Astrocyte of the hippocampus (primary cell): ENCODE measurements at regions not wholly inside any gene's neighbourhood (a gene's known extent, or its start where the extent isn't known, plus 50 kb on each side); places are given as distances from the start of the nearest gene placed in this dataset.
A peak's percentile ranks its signal among the peaks of the same experiment; 100 is the strongest.
"Not testable (repeated sequence)": the region's sequence is repeated elsewhere in the genome, so short reads cannot be mapped to it uniquely, and the experiment has no call there.

Experiments
- DNase-seq: peaks from one replicate; pipeline ENCODE4 v3.0.0; 2011; ENCODE audit warnings: low read depth, low spot score

DNA sequence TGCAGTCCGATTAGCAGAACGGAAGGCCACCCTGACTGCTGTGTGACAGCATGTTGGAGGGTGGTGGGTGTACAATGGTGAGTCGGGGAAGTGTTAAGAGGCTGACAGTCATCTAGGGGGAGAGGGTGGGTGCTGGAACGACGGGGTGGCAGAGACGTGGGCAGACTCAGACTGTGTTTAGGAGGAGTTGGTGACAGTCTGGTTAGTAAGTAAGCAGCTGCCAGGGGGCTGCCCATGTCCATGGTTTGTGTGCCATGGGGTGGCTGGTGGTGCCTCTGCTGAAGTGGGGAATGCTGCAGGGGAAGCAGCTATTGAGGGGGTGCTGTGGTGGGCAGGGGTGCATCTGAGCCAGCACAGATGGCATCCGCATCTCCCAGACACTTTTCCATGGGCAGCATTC, 51.3 kb upstream of the BOD1 start:
- no peak for DNase-seq

- no peak for DNase-seq
Measured at GRCh38 chr5:173668245-173668800, 51.9 kb upstream of the BOD1 start.

- no peak for DNase-seq
Measured at GRCh38 chr5:173668910-173669309, 52.5 kb upstream of the BOD1 start.

- no peak for DNase-seq
Measured at GRCh38 chr5:173669483-173669882, 53.0 kb upstream of the BOD1 start.

- peak; percentile 40 for DNase-seq
Measured at GRCh38 chr5:173670130-173670651, 53.7 kb upstream of the BOD1 start.

DNA sequence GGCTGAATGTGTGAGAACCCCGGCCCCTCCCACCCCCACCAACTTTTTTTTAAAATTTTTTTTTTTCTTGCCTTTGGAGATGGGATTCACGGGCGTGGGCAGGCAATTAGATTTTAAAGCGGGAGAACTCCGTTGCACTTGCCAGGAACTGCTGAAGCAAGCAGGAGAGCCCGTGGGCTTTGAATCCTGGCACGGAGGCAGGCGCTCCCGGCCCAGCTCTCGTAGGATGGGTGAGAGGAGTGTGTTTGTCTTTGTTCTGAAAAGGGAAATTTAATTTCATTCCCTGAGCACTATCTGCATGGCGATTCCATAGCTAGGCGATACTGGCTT, 54.3 kb upstream of the BOD1 start:
- no peak for DNase-seq

GRCh38 chr5:173671121-173671949, 54.9 kb upstream of the BOD1 start:
- peak; percentile 66 for DNase-seq

DNA sequence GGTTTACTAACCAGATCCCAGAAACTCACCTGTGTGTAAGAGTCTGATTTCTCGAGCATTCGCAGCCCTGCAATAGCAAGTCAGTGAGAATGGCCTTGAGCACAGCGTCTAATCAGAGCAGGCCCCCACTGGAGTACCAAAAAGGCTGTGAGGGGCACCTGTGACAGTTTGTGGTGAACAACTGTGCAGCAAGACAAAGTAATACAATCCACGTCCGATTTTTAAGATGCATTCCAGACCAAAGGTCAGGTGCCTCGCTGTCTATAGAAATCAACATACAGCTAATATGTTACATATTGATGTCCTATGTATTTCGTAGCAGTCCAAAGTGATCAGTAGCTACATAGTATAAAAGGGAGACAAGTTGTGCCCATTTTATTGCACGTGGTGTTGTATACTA, 55.7 kb upstream of the BOD1 start:
- no peak for DNase-seq

GRCh38 chr5:173672891-173673290, 56.4 kb upstream of the BOD1 start:
- no peak for DNase-seq

DNA sequence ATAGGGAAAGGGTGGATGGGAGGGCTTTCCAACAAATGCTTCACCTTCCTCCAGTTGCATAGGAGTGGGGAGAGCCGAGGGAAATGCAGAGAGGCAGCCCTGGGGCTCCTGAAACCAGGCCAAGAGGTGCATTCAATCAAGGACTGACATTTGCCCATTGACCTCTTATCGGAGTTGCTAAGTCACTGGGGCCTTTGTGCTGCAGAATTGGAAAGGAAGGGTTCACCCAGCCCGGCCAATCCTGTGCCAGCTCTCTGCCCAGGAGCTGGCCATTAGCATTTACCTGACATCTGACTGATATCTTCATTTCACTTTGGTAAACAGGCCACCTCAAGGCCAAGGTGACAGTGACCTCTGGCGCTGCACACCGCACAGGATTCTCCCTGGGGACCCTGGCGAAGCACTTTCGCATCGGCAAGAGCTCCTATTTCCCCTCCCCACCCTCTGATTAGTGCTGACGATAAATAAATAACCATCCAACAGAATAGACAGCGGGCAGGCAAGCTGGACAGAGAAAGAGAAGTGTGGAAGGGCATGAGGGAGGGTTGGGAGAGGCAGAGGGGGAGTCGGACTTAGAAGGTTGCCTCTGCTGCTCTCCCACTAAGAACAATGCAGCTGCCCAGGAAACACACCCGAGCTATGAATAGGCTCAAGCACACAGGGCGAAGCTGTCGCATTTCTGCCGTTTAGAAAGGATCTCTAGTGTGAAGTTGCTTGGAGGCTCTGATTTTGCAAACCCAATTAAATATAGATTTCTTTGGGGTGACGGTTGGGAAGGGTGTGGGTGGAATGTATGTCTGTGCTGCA, 57.0 kb upstream of the BOD1 start:
- DNase-seq, result peak; percentile 8

DNA sequence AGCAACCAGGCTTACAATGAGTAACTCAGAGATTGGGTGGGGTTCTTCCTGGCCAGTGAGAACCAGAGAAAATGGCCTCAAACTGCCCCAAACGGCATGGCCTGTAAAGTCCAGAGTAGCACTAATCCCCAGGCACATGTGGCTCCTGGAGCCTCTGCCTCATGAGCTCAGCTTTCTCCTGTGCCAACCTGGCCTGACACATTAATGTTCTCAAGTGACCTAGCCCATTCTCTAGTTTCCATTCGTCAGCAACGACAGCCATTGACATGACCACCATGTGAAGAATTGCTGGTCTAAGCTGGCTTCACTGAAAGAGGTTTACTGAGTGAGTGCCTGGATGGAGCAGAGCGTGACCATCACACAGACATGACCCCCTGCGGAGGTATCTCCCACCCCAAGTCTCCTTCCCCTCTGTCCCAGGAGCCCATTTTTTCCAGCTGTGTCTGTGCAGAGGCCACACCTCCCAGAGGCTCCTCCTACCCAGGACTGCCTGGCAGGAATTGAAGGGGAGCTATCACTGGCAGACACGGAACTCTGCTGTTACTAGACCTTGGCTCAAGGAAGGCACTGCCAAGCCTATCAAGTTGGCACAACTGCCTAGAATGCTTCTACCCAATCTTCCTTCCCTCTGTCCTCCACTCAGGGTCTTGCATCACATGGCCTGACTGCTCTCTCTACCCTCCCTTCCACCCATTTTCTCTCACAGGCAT, 59.0 kb upstream of the BOD1 start:
- DNase-seq, result no peak

GRCh38 chr5:173676375-173676774, 59.9 kb upstream of the BOD1 start:
- DNase-seq, result no peak

- DNase-seq, result no peak
Measured at GRCh38 chr5:173677125-173677672, 60.7 kb upstream of the BOD1 start.

GRCh38 chr5:173679909-173680630, 63.6 kb upstream of the BOD1 start:
- DNase-seq, result no peak

DNA sequence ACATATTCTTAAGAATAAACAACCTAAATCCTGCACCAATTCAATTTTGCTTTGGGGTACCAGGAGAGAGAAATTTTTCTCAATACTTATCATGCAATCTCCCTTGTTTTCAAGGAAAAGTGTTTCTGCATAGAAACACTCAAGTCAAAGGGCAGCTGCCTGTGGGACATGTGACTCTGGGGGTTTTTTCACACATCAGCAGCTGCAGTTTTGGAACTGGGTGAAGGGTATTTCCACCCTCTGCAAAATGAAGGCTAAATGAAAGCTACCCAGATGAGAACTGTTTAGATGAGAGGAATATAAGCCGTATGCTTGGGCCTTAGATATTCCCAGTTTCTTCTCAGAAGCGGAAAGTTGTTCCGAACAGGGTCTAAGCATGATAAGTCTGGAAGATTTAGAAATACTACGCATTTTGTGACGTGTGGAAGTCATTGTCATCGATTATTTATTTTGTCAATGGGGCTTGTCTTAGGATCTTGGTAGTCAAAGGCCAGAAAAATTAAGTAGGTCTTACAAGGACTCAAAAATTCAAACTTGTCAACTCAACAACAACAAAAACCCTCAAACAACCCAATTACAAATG, 64.3 kb upstream of the BOD1 start:
- no peak for DNase-seq

GRCh38 chr5:173682313-173682712, 65.9 kb upstream of the BOD1 start:
- no peak for DNase-seq

- not testable (repeated sequence) for DNase-seq
Measured at GRCh38 chr5:173684535-173684934, 68.1 kb upstream of the BOD1 start.

- no peak for DNase-seq
Measured at GRCh38 chr5:173686950-173687349, 70.5 kb upstream of the BOD1 start.

GRCh38 chr5:173688703-173689102, 72.3 kb upstream of the BOD1 start:
- no peak for DNase-seq

DNA sequence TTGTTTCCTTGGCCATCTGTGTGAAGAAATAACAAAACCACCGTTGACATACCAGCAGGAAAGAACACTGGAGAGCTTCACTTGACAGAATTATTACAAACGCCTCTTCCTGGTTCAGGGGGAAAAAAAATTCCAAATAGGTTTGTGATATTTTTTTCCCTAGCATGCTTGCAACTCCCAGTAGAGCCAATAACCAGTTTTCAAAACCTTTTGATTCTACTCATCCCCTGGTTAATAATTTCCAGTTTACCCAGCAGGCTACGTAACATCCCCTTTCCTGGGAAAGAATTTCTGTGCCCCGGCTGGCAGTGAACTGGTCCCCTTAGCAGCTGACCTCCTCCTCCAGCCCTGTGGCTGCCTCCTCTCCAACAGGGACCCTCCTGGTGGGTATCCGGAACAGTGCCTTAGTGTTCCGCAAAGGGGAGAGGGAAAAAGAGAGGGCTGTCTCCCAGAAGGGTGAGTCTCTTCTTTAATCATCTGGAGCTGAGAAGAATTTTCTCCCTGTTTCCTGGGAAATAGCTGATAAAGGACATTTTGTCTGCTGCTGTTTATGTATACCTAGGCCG, 72.8 kb upstream of the BOD1 start:
- DNase-seq, result no peak
